ENCODE measurements at regions not wholly inside any gene's neighbourhood (a gene's known extent, or its start where the extent isn't known, plus 50 kb on each side); places are given as distances from the start of the nearest gene placed in this dataset.

- H3K4me3 ChIP-seq (ENCODE audit: low read depth, low read length) = no peak overlapping the region
- DNase-seq (ENCODE audit: low read depth) = no peak
- TF ChIP-seq CTCF (conservative IDR thresholded peaks at IDR 0.05; ENCODE audit: low read depth, low read length) = no peak
These were observed 223.5 kb upstream of the IGFBP7 start for GRCh38 chr4:57333684-57334083.

DNA sequence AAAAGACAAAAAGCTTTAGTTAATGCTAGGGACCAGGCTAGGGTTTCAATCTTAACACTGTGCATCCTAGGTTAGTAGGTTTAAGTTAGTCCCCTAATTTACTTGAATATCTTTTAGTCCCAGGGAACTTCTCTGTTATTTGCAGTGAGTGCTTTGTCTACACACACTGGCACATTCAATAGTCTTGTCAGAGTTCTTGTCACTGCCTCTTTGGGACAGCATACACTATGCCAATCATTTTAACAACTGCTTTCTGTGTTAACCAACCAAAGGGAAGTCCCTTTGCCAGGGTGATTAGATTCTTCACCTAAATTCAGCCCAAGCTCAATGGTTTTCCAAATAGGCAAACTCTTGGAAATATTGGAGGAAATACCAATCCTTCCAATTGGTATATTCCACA, 221.8 kb upstream of the IGFBP7 start:
- DNase-seq (ENCODE audit: low read depth) = no peak
- no peak for TF ChIP-seq CTCF (conservative IDR thresholded peaks at IDR 0.05; ENCODE audit: low read depth, low read length)
- H3K4me3 ChIP-seq (ENCODE audit: low read depth, low read length) = no peak overlapping the region

GRCh38 chr4:57329279-57329678, 219.1 kb upstream of the IGFBP7 start:
- TF ChIP-seq CTCF (conservative IDR thresholded peaks at IDR 0.05; ENCODE audit: low read depth, low read length) = no peak
- DNase-seq (ENCODE audit: low read depth) = no peak
- H3K4me3 ChIP-seq (ENCODE audit: low read depth, low read length) = no peak overlapping the region

GRCh38 chr4:57324673-57325307, 214.6 kb upstream of the IGFBP7 start:
- H3K4me3 ChIP-seq (ENCODE audit: low read depth, low read length) = no peak overlapping the region
- no peak for TF ChIP-seq CTCF (conservative IDR thresholded peaks at IDR 0.05; ENCODE audit: low read depth, low read length)

DNA sequence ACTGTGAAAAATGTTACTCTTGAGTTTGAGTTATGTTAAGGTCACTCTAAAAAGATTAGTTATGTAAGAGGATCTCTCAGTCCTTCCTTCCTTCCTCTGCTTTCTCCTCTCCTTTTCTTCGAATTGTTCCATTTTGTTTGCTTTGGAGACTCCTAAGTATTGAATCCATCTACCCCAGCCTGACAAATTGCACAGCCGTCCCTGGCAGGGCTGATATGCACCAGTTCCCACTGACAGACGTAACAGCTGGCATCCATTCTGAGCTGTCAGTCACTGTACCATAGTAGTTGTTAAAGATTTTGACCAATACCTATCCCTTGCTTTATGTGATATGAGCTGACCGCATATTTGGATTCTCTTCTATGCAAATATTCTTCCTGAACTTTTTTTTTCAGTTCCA, 210.7 kb upstream of the IGFBP7 start:
- H3K4me3 ChIP-seq (ENCODE audit: low read depth, low read length) = no peak overlapping the region
- DNase-seq (ENCODE audit: low read depth) = no peak
- TF ChIP-seq CTCF (conservative IDR thresholded peaks at IDR 0.05; ENCODE audit: low read depth, low read length) = no peak

More at GRCh38 chr4:57324673-57325307, 214.6 kb upstream of the IGFBP7 start:
- no peak for DNase-seq (ENCODE audit: low read depth)

DNA sequence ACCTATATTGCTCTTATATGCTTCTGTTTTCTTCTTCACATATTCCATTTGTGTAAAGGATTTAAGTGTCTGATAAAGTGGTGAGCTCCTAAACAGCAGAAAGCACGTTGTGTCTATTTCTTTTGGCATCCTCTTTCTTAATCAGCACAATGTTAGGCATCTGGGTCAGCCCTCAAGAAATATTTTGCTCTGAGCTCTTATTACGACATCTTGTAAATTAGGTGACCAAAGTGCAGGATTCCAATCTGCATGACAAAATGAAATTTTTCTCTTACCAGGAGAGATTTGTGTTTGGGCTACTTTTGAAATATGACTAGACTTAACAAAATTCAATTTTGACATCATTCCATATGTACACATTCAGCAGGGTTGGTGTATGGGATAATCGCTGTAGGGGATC, 210.0 kb upstream of the IGFBP7 start:
- no peak for DNase-seq (ENCODE audit: low read depth)
- TF ChIP-seq CTCF (conservative IDR thresholded peaks at IDR 0.05; ENCODE audit: low read depth, low read length) = no peak
- H3K4me3 ChIP-seq (ENCODE audit: low read depth, low read length) = no peak overlapping the region

DNA sequence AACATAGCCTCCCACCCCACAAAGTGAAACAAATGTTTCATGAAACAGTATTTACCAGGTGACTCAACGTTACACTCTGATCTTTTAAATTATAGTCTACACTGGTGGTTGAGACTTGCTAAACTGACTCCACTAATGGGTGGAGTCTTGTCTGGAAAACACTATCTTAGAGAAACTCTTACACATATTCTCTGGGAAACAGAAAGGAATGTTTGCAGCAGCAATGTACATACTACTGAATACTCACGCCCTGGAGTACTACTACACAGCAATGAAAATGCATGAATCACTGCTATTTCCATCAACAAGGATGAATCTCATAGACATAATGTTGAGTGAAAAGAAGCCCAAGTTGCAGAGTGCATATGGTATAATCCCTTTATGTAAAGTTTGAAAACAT, 208.5 kb upstream of the IGFBP7 start:
- no peak for DNase-seq (ENCODE audit: low read depth)
- no peak for TF ChIP-seq CTCF (conservative IDR thresholded peaks at IDR 0.05; ENCODE audit: low read depth, low read length)
- H3K4me3 ChIP-seq (ENCODE audit: low read depth, low read length) = no peak overlapping the region
